Endothelial cell of umbilical vein (primary cell): ENCODE measurements at regions not wholly inside any gene's neighbourhood (a gene's known extent, or its start where the extent isn't known, plus 50 kb on each side); places are given as distances from the start of the nearest gene placed in this dataset.

Experiments used
- BruUV-seq: library from RNA; stranded (reverse); fragments of 400-500 nt; replicated peaks from 2 replicates; lab custom pipeline; 2021; lab: Mats Ljungman, UMichigan
- CTCF ChIA-PET: fragments of 300-600, 350-600 bp; sonication (Branson Sonifier 250); formaldehyde crosslinking; loops from one replicate; lab custom pipeline; 2021; ENCODE audit warnings: antibody characterized with exemption, inconsistent platforms; lab: Charles Lee
- POLR2A ChIA-PET: fragments of 300-600, 350-600 bp; sonication (Branson Sonifier 250); formaldehyde crosslinking; loops from one replicate; lab custom pipeline; 2021; ENCODE audit warnings: antibody characterized with exemption, inconsistent platforms; lab: Charles Lee
- DNase-seq: peaks from one replicate; pipeline ENCODE4 v3.0.0-alpha.2; 2011; ENCODE audit warnings: low read depth, low spot score
- FAIRE-seq: peaks from 2 replicates; lab custom pipeline; 2011; peaks lifted over from hg19 to GRCh38; lab: Jason Lieb, UNC
- H2AFZ ChIP-seq: 2 replicates; pipeline ENCODE4 v1.6.0; 2012; ENCODE audit warnings: low read depth, low read length, control low read depth, inconsistent platforms
- H3K27ac ChIP-seq: 2 replicates; pipeline ENCODE4 v1.5.1; 2011; ENCODE audit warnings: low read depth, mild to moderate bottlenecking, control low read depth, low read length, moderate library complexity; ENCODE audit not compliant: insufficient read depth
- H3K27me3 ChIP-seq, 2 experiments: 2 replicates each; pipeline versions ENCODE4 v1.6.0 to v1.6.1; 2011; ENCODE audit warnings: low read length in 2 of 2, mixed read lengths in 1 of 2; ENCODE audit not compliant: control insufficient read depth in 2 of 2, insufficient read depth in 2 of 2
- H3K36me3 ChIP-seq, 2 experiments: 2 replicates in 1 of 2; 3 replicates in 1 of 2; pipeline ENCODE4 v1.5.1; 2011; ENCODE audit warnings: low read length in 2 of 2, mild to moderate bottlenecking in 1 of 2, moderate library complexity in 1 of 2; ENCODE audit not compliant: control insufficient read depth in 2 of 2, insufficient read depth in 2 of 2; ENCODE audit errors: extremely low read depth in 1 of 2
- H3K4me1 ChIP-seq: 3 replicates; pipeline ENCODE4 v1.5.1; 2011; ENCODE audit warnings: mild to moderate bottlenecking, low read length; ENCODE audit not compliant: control insufficient read depth, insufficient read depth; ENCODE audit errors: extremely low read depth
- H3K4me2 ChIP-seq: 2 replicates; pipeline ENCODE4 v1.6.1; 2011; ENCODE audit warnings: low read length, control low read depth, mixed read lengths; ENCODE audit not compliant: insufficient read depth
- H3K4me3 ChIP-seq, 3 experiments: fragments of 200-600 bp in 1 of 3; sonication (generic), shearing (Covaris generic) in 1 of 3; replicated peaks in 1 of 3; 2 replicates each; pipeline ENCODE4 v1.5.1; 2011 to 2016; ENCODE audit warnings: control low read depth in 3 of 3, low read length in 3 of 3, mild to moderate bottlenecking in 2 of 3, inconsistent platforms in 1 of 3, low read depth in 1 of 3, moderate library complexity in 1 of 3; ENCODE audit not compliant: insufficient read depth in 1 of 3
- H3K79me2 ChIP-seq: 2 replicates; pipeline ENCODE4 v1.6.0; 2012; ENCODE audit warnings: low read length, inconsistent platforms; ENCODE audit not compliant: control insufficient read depth, insufficient read depth
- H3K9ac ChIP-seq: replicated peaks from 2 replicates; pipeline ENCODE3; 2011; ENCODE audit warnings: low read length, control low read depth; ENCODE audit not compliant: insufficient read depth; ENCODE audit errors: extremely low read depth
- H3K9me1 ChIP-seq: replicated peaks from 3 replicates; pipeline ENCODE4 v1.6.0; 2011; ENCODE audit warnings: mild to moderate bottlenecking, low read length; ENCODE audit not compliant: control insufficient read depth, insufficient read depth; ENCODE audit errors: extremely low read depth
- H3K9me3 ChIP-seq: replicated peaks from 2 replicates; pipeline ENCODE4 v1.5.1; 2012; ENCODE audit warnings: low read length, inconsistent platforms; ENCODE audit not compliant: control insufficient read depth, insufficient read depth
- H4K20me1 ChIP-seq: replicated peaks from 2 replicates; pipeline ENCODE3; 2011; ENCODE audit warnings: mild to moderate bottlenecking, low read length; ENCODE audit not compliant: control insufficient read depth, insufficient read depth; ENCODE audit errors: extremely low read depth
- CTCF ChIP-seq, 2 donors: IDR thresholded peaks; 1 replicate in 1 of 2; 2 replicates in 1 of 2; pipeline ENCODE4 v1.5.1; 2011; ENCODE audit warnings: low read length in 2 of 2, mild to moderate bottlenecking in 2 of 2, moderate library complexity in 2 of 2, control low read depth in 1 of 2, inconsistent platforms in 1 of 2, low read depth in 1 of 2; ENCODE audit not compliant: insufficient read depth in 1 of 2; ENCODE audit errors: extremely low read depth in 1 of 2
- EZH2 ChIP-seq: IDR thresholded peaks from 2 replicates; pipeline ENCODE4 v1.6.1; 2012; ENCODE audit warnings: borderline replicate concordance, low read depth, mild to moderate bottlenecking, moderate library complexity, low read length, inconsistent platforms; ENCODE audit not compliant: severe bottlenecking
- FOS ChIP-seq: IDR thresholded peaks from 2 replicates; pipeline ENCODE4 v1.6.1; 2011; ENCODE audit warnings: mild to moderate bottlenecking, low read length, moderate library complexity, borderline replicate concordance; ENCODE audit not compliant: insufficient read depth
- GATA2 ChIP-seq: IDR thresholded peaks from 2 replicates; pipeline ENCODE4 v1.7.0; 2011; ENCODE audit warnings: low read depth, mild to moderate bottlenecking, moderate library complexity, mixed read lengths, low read length; ENCODE audit not compliant: insufficient read length, insufficient read depth
- JUN ChIP-seq: IDR thresholded peaks from 2 replicates; pipeline ENCODE4 v1.6.1; 2011; ENCODE audit warnings: borderline replicate concordance, low read depth; ENCODE audit not compliant: insufficient read length, insufficient read depth
- MAX ChIP-seq: IDR thresholded peaks from 2 replicates; pipeline ENCODE4 v1.6.1; 2011; ENCODE audit not compliant: insufficient read depth, insufficient read length
- MYC ChIP-seq: IDR thresholded peaks from one replicate; pipeline ENCODE4 v1.6.1; 2011; ENCODE audit warnings: mild to moderate bottlenecking, low read depth, low read length
- POLR2A ChIP-seq: IDR thresholded peaks from 2 replicates; pipeline ENCODE4 v1.6.1; 2012; ENCODE audit warnings: low read depth, mild to moderate bottlenecking, control low read depth, low read length
- POLR2AphosphoS5 ChIP-seq: IDR thresholded peaks from 2 replicates; pipeline ENCODE4 v1.6.1; 2012; ENCODE audit warnings: low read depth, mild to moderate bottlenecking, control low read depth, low read length, moderate library complexity; ENCODE audit not compliant: insufficient read depth
- dilution Hi-C: fragments of 300-500 bp; cut with MboI; formaldehyde crosslinking; loops from one replicate; pipeline ENCODE4 v1.15.0; 2019; ENCODE audit warnings: low sequenced_read_pairs; ENCODE audit not compliant: extremely low pct_ligation_motif_present
- intact Hi-C: fragments of 100-400 bp; cut with micrococcal nuclease; formaldehyde crosslinking; loops from one replicate; pipeline ENCODE4 v1.10.0; 2022

GRCh38 chr21:41012425-41012824, 155.5 kb upstream of the BACE2 start:
- no peaks in the 10 kb centered on the region for H3K9me1 ChIP-seq
- no peak for DNase-seq
- no peak overlapping the region for H3K4me2 ChIP-seq
- TF ChIP-seq EZH2 (no peak), POLR2AphosphoS5 (no peak), MYC (no peak), JUN (no peak), GATA2 (no peak), MAX (no peak), POLR2A (no peak), FOS (no peak), CTCF (IDR thresholded peaks at IDR 0.05; ENCODE audit: extremely low read depth in 1 of 2, insufficient read depth in 1 of 2, low read depth in 1 of 2, low read length in 2 of 2) (no peak)
- no peaks in the 10 kb centered on the region for H3K36me3 ChIP-seq
- H3K9me3 ChIP-seq = no peaks in the 10 kb centered on the region
- no TSS peak for BruUV-seq
- no peaks in the 10 kb centered on the region for H3K79me2 ChIP-seq
- dilution Hi-C loops = no loop called here
- no peak overlapping the region for H3K27ac ChIP-seq
- ChIA-PET POLR2A (no interaction called here), CTCF (no interaction called here)
- no peaks in the 10 kb centered on the region for H3K27me3 ChIP-seq
- no peaks in the 10 kb centered on the region for H3K4me1 ChIP-seq
- no peaks in the 10 kb centered on the region for H4K20me1 ChIP-seq
- no peak overlapping the region for H3K4me3 ChIP-seq
- no peak overlapping the region for H3K9ac ChIP-seq
- FAIRE-seq = no peak
- H2AFZ ChIP-seq = no peak overlapping the region
- intact Hi-C loops = no loop called here
